HG02970 (cell line): ENCODE measurements at regions not wholly inside any gene's neighbourhood (a gene's known extent, or its start where the extent isn't known, plus 50 kb on each side); places are given as distances from the start of the nearest gene placed in this dataset.
"Not testable (repeated sequence)": the region's sequence is repeated elsewhere in the genome, so short reads cannot be mapped to it uniquely, and the experiment has no call there.

Experiments used
- ATAC-seq: cut with Tn5 transposase; IDR thresholded peaks from one replicate; pipeline ENCODE4 v1.9.1; 2021; ENCODE audit warnings: mild to moderate bottlenecking, moderate library complexity, moderate number of reproducible peaks; ENCODE audit not compliant: unreplicated experiment, low FRiP score

DNA sequence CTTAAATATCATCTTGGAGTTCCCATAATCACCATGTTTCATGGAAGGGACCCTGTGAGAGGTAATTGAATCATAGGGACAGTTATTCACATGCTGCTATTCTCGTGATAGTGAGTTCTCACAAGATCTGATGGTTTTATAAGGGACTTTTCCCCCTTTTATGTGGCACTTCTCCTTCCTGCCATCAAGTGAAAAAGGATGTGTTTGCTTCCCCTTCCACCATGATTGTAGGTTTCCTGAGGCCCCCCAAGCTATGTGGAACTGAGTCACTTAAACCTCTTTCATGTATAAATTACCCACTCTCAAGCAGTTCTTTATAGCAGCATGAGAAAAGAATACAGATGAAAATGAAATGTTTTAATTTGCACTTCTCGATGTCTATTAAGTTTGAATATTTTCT, 112.0 kb downstream of the ZNF648 start:
- no peak for ATAC-seq

DNA sequence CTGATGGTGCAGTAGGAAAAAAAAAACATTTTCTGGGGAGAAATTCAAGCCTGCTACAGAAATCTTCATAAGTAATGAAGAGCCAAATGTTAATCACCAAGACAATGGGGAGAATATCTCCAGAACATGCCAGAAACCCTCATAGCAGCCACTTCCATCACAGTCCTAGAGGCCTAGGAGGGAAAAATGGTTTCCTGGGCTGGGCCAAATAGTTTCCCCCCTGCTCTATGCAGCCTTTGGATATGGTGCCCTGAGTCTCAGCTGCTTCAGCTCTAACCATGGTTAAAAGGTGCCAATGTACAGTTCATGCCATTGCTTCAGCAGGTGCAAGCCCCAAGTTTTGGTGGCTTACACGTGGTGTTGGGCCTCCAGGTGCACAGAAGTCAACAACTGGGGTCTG, 113.1 kb downstream of the ZNF648 start:
- no peak for ATAC-seq

DNA sequence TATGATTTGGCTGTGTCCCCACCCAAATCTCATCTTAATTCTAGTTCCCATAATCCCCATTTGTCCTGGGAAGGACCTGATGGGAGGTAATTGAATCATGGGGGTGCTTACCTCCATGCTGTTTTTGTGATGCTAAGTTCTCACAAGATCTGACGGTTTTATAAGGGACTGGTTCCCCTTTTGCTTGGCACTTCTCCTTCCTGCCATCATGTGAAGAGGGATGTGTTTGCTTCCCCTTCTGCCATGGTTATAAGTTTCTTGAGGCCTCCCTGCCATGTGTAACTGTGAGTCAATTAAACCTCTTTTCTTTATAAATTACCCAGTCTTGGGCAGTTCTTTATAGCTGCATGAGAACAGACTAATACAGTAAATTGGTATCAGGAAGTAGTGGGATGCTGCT, 114.1 kb downstream of the ZNF648 start:
- ATAC-seq, result no peak

DNA sequence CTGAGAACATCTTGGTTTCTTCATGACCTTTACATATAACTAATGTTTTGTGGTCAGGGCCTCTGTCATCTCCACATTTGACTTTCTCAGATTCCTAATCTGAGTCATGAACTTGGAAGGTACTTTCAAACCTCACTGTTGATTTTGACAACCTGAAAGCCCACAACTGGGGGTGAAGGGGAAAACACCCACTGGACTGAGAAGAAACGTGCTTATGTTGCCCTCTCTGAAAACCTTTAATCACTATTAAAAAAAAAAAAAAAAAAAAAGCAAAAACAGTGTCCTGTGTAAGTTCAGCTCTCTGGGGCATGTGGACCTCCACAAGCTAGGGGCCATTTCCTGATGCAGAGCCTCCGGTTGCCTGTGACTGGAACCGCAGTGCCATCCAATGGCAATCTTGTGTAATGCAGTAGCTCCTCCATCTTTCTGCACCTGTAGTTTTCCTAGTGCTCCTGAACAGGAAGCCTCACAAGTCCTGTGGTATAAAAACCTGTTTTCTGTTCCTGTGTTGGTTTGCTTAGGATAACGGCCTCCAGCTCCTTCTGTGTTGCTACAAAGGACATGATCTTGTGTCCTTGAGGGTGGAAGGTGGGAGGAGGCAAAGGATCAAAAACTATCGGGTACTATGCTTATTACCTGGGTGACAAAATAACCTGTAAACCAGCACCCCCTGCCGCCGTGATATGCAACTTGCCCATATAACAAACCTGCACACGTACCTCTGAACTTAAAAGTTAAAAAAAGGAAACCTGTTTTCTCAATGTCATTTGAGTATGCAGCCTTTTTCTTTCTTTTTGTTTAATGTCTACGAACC, 124.5 kb downstream of the ZNF648 start:
- ATAC-seq, result peak; percentile 81

DNA sequence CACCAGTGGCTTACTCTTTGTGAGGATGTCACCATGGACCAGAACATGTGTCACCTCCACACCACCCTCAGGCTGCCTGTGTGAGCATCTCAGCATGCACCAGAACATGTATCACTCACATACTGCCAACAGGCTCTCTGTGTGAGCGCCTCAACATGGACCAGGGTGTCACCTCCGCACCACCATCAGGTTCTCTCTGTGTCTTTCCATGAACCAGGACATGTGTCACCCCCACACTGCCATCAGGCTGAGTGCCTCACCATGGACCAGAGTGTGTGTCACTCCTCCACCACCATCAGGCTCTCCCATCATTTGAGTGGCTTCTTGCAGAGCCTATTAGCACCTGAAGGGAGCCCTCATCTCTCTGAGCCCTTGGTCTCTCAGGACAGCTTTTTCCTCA, 125.2 kb downstream of the ZNF648 start:
- ATAC-seq, result peak; percentile 29

DNA sequence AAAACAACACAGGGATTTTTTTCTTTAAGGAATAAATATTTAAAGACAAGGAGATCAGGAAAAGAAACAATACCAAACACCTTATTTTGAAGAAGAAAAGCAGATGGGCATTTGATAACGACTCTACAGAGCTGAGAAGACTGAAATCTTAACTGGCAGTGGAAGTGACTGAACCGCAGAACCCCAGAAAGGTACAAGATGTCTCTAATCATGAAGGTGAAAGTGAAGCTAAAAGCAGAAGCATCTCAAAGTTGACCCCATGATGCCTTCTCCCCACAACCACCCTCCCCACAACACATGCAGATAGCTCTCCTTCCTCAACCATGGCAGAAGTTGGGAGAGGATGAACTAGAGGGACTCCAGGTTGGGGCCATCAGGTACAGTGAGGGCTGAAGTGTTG, 129.6 kb downstream of the ZNF648 start:
- ATAC-seq, result no peak

DNA sequence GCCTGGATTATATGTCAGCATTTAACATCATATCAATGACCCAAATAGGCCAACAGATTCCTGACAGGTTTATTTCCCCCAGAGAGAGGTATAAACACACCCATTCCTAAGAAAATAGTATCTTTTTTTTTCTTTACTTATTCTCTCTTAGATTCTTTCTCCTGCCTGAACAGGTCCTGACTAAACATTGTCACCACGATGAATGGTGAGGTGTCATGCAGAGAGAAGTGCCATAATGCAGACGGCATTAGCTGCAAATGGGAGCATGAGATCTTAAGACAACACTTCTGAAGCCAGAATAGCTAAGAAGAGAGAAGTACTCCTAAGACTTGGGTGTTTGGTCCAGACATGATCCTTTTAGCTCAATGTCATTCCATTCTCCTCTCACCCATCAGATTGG, 131.3 kb downstream of the ZNF648 start:
- no peak for ATAC-seq

DNA sequence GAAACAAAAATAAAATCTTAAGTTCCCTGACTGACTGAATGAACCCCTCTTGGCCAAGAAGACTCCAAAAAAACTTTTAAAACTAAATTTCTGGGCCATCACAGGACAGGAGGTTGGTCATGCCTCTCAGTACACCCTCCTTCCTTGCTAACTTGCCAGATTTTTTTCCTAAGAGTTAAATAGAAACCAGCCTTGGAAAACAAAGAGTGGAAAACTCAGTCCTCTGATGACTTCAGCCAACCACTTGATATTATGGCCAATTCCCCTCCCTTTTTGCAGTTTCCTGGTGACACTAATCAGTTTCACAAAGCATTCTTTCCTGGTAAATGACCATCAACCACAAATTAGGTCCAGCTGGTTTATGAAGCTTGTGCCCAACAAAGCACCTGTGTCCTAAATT, 134.8 kb downstream of the ZNF648 start:
- no peak for ATAC-seq

DNA sequence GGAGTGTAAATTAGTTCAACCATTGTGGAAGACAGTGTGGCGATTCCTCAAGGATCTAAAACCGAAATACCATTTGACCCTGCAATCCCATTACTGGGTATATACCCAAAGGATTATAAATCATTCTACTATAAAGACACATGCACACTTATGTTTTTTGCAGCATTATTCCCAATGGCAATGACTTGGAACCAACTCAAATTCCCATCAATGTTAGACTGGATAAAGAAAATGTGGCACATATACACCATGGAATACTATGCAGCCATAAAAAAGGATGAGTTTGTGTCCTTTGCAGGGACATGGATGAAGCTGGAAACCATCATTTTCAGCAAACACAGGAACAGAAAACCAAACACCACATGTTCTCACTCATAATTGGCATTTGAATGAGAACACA, 137.5 kb downstream of the ZNF648 start:
- ATAC-seq, result not testable (repeated sequence)

DNA sequence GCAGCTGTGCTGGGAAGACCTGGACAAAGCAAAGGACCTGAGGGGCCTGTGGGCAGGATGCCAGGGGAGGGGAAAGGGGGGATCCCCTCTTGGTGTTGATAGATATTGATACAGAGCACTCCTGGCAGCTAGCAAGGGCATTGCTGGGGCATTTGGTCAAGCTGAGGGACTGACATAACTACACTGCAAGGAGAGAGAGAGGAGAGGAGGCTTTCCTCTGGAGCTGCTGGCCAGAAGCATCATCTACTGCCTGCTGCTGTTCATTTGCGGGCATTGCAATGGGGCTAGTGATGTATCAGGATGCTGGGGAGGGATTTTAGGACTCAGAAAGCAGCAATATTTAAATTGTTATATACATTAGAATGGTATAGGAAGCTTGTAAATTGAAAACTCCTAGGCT, 142.0 kb downstream of the ZNF648 start:
- no peak for ATAC-seq

DNA sequence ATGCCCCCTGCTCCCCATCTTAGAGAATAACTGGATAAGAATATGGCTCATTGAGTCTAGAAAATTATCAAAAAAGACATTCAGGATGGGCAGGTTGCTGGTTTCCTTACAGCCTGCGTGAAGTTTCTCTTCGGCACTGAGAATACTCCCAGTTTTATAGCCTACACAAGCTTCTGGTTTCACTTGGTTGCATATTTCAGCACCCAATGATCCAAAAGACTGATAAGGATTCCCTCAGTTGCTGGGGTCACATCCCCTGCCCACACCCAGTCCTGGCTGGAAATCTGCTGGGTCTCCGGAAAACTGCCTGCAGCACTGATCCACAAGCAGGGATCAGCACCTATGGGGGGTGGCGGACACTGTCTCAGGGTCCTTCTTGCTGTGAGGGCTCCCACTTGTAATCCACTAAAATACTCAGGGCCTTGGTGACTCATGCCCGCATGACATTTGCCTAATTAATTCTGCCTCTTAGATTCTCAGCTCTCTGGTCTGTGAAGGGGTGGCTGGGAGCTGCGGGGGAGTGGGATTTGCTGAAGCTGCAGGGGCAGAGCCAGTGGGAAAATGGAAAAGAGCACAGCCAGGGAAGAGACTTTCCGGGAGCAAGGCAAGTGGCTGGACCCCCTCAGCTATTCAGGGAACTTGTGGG, 142.5 kb downstream of the ZNF648 start:
- ATAC-seq, result no peak

DNA sequence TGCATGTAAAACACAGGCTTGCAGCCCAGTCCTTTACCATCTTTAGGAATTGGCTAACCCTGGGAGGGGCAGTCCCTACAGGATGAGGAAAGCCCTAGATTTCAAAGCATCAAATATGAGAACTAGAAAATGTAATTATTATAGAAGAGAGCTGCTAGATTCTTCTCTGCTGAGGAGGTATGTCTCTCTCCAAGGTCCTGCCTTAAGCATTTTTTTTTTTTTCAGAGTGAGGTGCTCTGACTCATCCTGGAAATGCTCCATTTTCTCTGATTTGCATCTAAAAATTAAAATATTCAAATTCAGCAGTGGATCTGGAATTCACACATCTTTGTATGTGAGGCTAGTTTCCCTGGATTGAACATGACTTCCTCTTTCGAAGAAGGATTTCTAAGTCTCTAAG, 149.8 kb downstream of the ZNF648 start:
- ATAC-seq, result no peak

DNA sequence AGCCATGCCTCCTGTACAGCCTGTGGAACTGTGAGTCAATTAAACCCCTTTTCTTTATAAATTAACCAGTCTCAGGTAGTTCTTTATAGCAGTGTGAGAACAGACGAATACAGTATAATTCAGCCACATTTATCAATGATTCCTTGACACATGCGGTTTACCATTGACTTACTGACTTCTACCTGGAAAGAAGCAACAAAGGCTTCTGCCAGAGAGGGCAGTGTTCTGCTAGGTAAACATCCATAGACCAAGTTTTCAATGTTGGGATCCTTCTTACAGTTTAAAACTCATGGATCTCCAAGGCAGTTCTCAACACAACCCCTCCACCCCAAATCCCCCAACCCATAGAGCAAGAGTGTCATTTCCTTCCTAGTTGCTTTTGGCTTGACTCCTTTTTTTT, 150.6 kb downstream of the ZNF648 start:
- no peak for ATAC-seq

DNA sequence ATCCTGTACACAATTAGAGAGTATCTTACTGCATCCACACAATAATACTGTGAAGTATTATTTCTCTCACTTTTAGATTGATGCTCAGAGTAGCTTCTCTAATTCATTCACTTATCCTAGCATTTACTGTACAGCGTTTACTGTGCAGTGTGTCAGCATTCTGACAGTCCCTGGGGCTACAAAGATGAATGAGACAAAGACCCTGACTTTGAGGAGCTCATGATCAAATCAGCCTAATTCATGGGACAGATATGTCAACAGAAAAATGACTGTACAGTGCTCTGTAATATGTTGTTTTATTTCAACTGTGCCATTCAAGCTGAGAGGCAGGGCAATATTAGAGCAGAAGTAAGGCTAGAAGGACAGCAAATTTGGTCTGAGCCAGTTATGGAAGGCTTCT, 152.5 kb downstream of the ZNF648 start:
- no peak for ATAC-seq

DNA sequence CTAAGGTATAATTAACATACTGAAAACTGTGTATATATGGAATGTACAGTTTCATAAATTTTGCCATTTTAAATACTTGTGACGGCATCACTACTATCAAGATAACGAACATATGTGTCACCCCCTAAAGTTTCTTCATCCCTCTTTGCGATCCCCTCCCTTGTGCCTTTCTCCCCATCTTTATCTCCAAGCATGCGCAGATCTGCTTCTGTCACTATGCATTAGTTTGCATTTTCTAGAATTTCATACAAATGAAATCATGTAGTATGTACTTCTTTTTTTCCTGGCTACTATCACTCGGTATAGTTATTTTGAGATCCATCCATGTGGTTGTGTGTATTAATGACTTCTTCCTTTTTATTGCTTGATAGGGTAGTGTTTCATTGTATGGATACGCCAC, 154.9 kb downstream of the ZNF648 start:
- ATAC-seq, result no peak

DNA sequence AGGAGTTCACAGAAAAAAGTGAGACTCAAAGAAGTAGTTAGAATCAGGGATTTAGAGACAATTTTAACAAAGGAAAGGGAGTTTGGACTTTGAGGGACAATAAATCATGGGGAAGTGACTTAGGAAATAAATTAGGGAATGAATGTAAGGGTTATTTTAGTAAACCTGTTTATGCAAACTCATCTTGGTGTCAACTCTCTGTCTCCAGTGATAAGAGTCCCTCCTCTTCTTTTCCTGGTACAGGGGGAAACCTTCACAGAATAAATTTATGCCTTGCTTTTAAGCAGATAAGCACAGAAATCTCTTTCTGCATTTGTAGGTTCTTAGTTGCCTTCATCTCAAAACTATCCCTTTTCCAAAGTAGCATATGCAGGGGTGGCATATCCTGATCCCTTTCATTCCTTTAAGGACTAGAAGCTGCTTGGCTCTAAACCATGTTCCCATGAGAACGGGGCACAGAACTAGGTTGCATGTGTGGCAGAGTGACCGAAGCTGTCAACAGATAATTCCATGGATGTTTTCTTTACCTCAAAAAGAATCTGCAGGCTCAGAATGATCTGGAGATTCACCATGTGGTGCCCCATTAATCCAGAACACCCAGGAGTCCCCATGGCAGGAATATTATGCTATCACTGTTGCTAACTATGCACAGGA, 155.4 kb downstream of the ZNF648 start:
- ATAC-seq, result no peak

DNA sequence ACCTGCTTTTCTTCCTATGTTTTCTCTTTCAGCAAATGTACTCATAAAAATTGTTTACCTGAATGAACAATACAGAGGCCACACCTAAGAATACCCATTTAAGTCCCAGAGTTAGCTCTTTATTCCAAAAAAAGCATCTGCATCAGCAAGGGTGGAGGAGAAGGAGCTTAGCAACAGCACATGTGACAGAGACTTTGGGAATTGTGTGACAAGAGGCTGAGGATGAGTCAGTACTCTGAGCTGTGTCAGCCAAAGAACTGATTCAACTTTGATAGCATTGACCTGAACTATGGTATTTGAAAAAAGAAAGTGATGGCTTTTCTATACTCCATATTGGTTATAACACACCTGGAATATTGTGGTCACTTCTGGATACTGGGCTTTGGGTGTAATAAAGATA, 162.7 kb downstream of the ZNF648 start:
- no peak for ATAC-seq

DNA sequence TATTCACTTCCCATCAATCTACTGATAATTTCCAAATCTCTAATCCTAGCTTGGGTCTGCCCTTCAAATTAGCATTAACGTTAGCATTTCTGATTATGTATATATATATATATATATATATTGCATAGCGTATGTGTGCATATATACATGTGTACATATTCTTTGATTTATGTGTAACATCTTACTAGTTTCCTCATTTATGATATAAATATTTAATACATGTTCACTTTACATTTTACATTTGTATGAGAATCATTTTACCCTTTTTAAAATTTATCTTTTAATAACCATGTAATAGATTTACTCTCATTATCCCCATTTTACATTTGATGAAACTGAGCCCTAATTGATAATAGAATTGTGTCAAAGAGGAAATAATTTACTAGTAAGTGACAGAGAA, 164.7 kb downstream of the ZNF648 start:
- no peak for ATAC-seq

DNA sequence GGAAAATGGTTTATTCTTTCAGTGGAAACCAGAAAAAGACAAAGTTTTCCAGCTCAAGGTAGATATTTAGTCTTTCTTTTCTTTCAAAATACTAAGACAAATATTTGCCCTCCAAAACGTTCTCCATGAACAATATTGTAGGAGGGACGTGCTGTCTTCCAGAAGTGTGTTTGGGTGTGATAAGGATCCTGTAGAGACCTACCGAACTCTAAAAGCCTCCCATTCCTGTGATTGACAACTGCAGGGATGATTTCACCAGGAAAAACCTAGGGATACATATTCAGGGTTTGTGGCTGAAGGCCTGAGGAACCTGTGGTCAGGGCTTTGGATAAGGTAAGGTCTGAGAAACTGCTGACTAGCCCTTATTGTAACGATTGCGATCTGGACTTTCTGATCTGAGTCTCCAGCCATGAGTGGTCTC, 167.1 kb downstream of the ZNF648 start:
- ATAC-seq, result no peak

DNA sequence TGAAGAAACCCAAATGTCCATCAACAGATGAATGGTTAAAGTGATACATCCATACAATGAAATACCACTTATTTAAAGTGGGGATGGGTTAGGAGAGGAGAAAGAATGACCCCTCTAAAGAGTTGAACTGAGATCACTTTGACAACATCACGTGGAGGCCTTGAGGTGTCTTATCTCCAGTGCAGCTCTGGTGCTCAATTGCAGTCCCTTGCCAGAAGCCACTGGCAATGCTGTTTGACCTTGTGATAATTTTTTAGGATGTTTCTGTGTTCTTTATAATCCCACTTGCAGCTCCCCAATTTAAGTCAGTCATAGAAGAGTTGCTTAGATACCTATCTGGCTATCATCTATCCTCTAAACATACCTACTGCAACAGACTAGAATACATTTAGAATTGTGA, 167.6 kb downstream of the ZNF648 start:
- ATAC-seq, result no peak

DNA sequence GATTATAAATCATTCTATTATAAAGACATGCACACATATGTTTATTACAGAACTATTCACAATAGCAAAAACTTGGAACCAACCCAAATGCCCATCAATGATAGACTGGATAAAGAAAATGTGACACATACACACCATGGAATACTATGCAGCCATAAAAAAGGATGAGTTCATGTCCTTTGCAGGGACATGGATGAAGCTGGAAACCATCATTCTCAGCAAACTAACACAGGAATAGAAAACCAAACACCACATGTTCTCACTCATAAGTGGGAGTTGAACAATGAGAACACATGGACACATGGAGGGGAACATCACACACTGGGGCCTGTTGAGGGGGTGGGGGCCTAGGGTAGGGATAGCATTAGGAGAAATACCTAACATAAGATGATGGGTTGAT, 168.4 kb downstream of the ZNF648 start:
- ATAC-seq, result not testable (repeated sequence)

DNA sequence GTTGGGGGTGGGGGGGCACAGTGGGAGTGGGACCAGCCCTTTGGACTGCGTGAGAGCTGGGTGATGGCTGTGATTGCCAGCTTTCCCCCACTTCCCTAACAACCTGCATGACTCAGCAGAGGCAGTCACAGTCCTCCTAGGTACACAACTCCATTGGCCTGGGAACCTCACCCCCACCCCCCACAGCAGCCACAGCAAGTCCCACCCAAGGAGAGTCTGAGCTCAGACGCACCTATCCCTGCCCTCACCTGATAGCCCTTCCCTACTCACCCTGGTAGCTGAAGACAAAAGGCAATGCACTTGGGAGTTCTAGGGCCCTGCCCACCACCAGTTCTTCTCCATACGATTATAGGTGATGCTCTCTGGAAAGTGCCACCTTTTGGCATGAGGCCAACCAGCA, 188.9 kb downstream of the ZNF648 start:
- no peak for ATAC-seq
